PC-3 (cell line): ENCODE measurements at regions not wholly inside any gene's neighbourhood (a gene's known extent, or its start where the extent isn't known, plus 50 kb on each side); places are given as distances from the start of the nearest gene placed in this dataset.
"Not testable (repeated sequence)": the region's sequence is repeated elsewhere in the genome, so short reads cannot be mapped to it uniquely, and the experiment has no call there.

Experiments used
- EZH2 ChIP-seq: fragments of 300-600 bp; sonication (generic); IDR thresholded peaks from one replicate; pipeline ENCODE4 v1.6.1; 2017; ENCODE audit warnings: antibody characterized with exemption, mild to moderate bottlenecking, low read length; ENCODE audit not compliant: unreplicated experiment
- EZH2phosphoT487 ChIP-seq: fragments of 300-600 bp; sonication (generic); IDR thresholded peaks from 2 replicates; pipeline ENCODE4 v1.6.1; 2018; ENCODE audit warnings: mild to moderate bottlenecking, antibody characterized with exemption, low read length, borderline replicate concordance
- TF ChIP-seq, protein P1 (sequence below): fragments of 300-600 bp; sonication (generic); conservative IDR thresholded peaks from 2 replicates; pipeline ENCODE4 v1.5.1; 2017; ENCODE audit warnings: antibody characterized with exemption, low read depth, mild to moderate bottlenecking, low read length

DNA sequence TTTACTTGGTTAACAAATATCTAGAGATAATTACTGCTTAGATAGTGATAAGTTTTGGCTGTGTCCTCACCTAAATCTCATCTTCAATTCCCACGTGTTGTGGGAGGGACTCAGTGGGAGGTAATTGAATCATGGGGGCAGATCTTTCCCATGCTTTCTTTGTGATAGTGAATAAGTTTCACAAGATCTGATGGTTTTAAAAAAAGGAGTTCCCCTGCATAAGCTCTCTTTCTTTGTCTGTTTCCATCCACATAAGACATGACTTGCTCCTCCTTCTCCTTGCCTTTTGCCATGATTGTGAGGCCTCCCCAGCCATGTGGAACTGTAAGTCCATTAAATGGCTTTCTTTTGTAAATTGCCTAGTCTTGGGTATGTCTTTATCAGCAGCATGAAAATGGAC is 266.0 kb upstream of the ANKRD50 start:
- TF ChIP-seq, protein P1, sequence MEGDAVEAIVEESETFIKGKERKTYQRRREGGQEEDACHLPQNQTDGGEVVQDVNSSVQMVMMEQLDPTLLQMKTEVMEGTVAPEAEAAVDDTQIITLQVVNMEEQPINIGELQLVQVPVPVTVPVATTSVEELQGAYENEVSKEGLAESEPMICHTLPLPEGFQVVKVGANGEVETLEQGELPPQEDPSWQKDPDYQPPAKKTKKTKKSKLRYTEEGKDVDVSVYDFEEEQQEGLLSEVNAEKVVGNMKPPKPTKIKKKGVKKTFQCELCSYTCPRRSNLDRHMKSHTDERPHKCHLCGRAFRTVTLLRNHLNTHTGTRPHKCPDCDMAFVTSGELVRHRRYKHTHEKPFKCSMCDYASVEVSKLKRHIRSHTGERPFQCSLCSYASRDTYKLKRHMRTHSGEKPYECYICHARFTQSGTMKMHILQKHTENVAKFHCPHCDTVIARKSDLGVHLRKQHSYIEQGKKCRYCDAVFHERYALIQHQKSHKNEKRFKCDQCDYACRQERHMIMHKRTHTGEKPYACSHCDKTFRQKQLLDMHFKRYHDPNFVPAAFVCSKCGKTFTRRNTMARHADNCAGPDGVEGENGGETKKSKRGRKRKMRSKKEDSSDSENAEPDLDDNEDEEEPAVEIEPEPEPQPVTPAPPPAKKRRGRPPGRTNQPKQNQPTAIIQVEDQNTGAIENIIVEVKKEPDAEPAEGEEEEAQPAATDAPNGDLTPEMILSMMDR: not testable (repeated sequence)
- not testable (repeated sequence) for TF ChIP-seq EZH2phosphoT487, EZH2
